Heart left ventricle (tissue), 13 donors: ENCODE measurements at regions not wholly inside any gene's neighbourhood (a gene's known extent, or its start where the extent isn't known, plus 50 kb on each side); places are given as distances from the start of the nearest gene placed in this dataset.

ENCODE experiments used
- CTCF ChIP-seq, 12 donors: fragments of 200-600 bp; sonication (generic) in 4 of 12; IDR thresholded peaks; one replicate each; pipeline versions ENCODE4 v1.5.0 to v1.8.0; 2018 to 2022; ENCODE audit warnings: antibody characterized with exemption in 12 of 12, mild to moderate bottlenecking in 5 of 12
- POLR2A ChIP-seq, 2 donors: fragments of 450-650 bp; IDR thresholded peaks; one replicate each; pipeline ENCODE4 v1.6.1; 2017; ENCODE audit warnings: antibody characterized with exemption in 2 of 2, mild to moderate bottlenecking in 2 of 2, moderate library complexity in 2 of 2
- donor health status: ischemic (EF 13 %, LVEDD 7.1; RV severe dilation, severe dysfunction).
- donor health status: DM: no; HTN: yes; CAD: no.
- donor health status: DM: no; HTN: no; CAD: no.
- donor health status: ischemic (EF 25% LVEDD 6.9; RV normal size, moderate dysfunction).
- donor health status: ischemic (EF 25% LVEDD 5.7; RV mildly dilated, moderate dysfunction).
- donor health status: ischemic (EF 35%, LVEDD 5.7; RV mildly dilated, moderate dysfunction).
- donor health status: nonischemic (EF 11% LVEDD 7.7; RV severe dilation, severe dysfunction).
- donor health status: DM: yes; HTN: yes; CAD: no.
- donor health status: PGD.
- donor health status: ischemic (EF 29% LVEDD 5.4; RV normal size, mild dysfunction).
- donor health status: nonischemic (EF 23%, LVEDD 6.1; RV moderate dilation, normal function).

GRCh38 chr18:10062302-10063300, 148.8 kb downstream of the VAPA start:
- no peak for TF ChIP-seq CTCF (IDR thresholded peaks at IDR 0.05)
- TF ChIP-seq POLR2A (IDR thresholded peaks at IDR 0.05): no peak
